NB4 (cell line): ENCODE measurements at regions not wholly inside any gene's neighbourhood (a gene's known extent, or its start where the extent isn't known, plus 50 kb on each side); places are given as distances from the start of the nearest gene placed in this dataset.

Experiments
- DNase-seq: peaks from one replicate; pipeline ENCODE4 v3.0.0; 2010; ENCODE audit warnings: low read depth
- H3K4me3 ChIP-seq: one replicate; pipeline ENCODE4 v1.5.1; 2011; ENCODE audit warnings: mild to moderate bottlenecking, low read depth, low read length, moderate library complexity
- CTCF ChIP-seq: IDR thresholded peaks from one replicate; pipeline ENCODE4 v1.5.1; 2012; ENCODE audit warnings: low read depth, low read length
- MAX ChIP-seq: IDR thresholded peaks from 2 replicates; pipeline ENCODE4 v1.6.1; 2011; ENCODE audit warnings: low read depth, low read length
- MYC ChIP-seq: IDR thresholded peaks from 2 replicates; pipeline ENCODE4 v1.6.1; 2011; ENCODE audit warnings: low read depth, low read length
- POLR2A ChIP-seq: IDR thresholded peaks from 2 replicates; pipeline ENCODE4 v1.6.1; 2011; ENCODE audit warnings: mild to moderate bottlenecking; ENCODE audit not compliant: insufficient read length; ENCODE audit errors: extremely low read depth

- TF ChIP-seq CTCF (no peak), MAX (no peak), MYC (no peak), POLR2A (no peak)
- no peak for DNase-seq
These were observed 1117.0 kb downstream of the DSC3 start for GRCh38 chr18:29925566-29925965.

GRCh38 chr18:29912351-29912750 lies 1130.2 kb downstream of the DSC3 start:
- DNase-seq, result no peak
- TF ChIP-seq POLR2A (no peak), MYC (no peak), MAX (no peak), CTCF (no peak)
- H3K4me3 ChIP-seq, result no peak overlapping the region

More at GRCh38 chr18:29925566-29925965, 1117.0 kb downstream of the DSC3 start:
- H3K4me3 ChIP-seq, result no peak overlapping the region

GRCh38 chr18:29892960-29893558 lies 1149.5 kb downstream of the DSC3 start:
- TF ChIP-seq MAX, result no peak
- peak; percentile 22 for TF ChIP-seq CTCF
- DNase-seq, result peak; percentile 11

GRCh38 chr18:29883114-29883513 lies 1159.4 kb downstream of the DSC3 start:
- TF ChIP-seq MAX (no peak), POLR2A (no peak)
- no peak for DNase-seq
- H3K4me3 ChIP-seq, result no peak overlapping the region

More at GRCh38 chr18:29892960-29893558, 1149.5 kb downstream of the DSC3 start:
- H3K4me3 ChIP-seq, result no peak overlapping the region

- no peak for DNase-seq
- TF ChIP-seq POLR2A (no peak), MYC (no peak), MAX (no peak), CTCF (no peak)
- H3K4me3 ChIP-seq, result no peak overlapping the region
These were observed 1159.9 kb downstream of the DSC3 start for GRCh38 chr18:29882620-29883019.

- DNase-seq, result peak; percentile 2
These were observed 1162.8 kb downstream of the DSC3 start for GRCh38 chr18:29879763-29880162.

More at GRCh38 chr18:29879763-29880162, 1162.8 kb downstream of the DSC3 start:
- no peak overlapping the region for H3K4me3 ChIP-seq
- TF ChIP-seq POLR2A (no peak), CTCF (no peak), MAX (no peak), MYC (no peak)
